ENCODE measurements at regions not wholly inside any gene's neighbourhood (a gene's known extent, or its start where the extent isn't known, plus 50 kb on each side); places are given as distances from the start of the nearest gene placed in this dataset.

- no peak for DNase-seq
Measured at GRCh38 chr2:147709655-147710054, 135.2 kb upstream of the ACVR2A start.

DNA sequence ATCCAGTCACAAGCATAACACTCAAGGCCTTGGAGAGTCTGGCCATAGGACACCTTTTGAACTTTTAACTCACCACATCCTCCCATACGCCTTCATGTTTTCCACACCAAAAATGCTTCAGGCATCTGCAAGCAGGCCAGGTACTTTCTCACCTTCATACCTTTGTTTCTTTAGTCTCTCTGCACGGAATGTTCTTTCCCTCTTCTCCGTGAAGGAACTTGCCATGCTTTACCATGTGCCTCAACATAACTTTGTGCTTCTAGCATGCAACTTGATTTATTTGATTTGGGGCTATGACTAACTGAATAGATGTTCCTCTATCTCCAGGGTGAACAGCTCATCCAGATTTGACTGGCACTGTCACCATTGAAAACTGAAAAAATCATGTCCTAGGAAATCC, 141.7 kb upstream of the ACVR2A start:
- DNase-seq, result no peak

- DNase-seq, result no peak
Measured at GRCh38 chr2:147698166-147698565, 146.7 kb upstream of the ACVR2A start.

- no peak for DNase-seq
Measured at GRCh38 chr2:147696426-147696825, 148.4 kb upstream of the ACVR2A start.

GRCh38 chr2:147689220-147689909, 155.5 kb upstream of the ACVR2A start:
- no peak for DNase-seq

GRCh38 chr2:147688242-147688641, 156.6 kb upstream of the ACVR2A start:
- no peak for DNase-seq

DNA sequence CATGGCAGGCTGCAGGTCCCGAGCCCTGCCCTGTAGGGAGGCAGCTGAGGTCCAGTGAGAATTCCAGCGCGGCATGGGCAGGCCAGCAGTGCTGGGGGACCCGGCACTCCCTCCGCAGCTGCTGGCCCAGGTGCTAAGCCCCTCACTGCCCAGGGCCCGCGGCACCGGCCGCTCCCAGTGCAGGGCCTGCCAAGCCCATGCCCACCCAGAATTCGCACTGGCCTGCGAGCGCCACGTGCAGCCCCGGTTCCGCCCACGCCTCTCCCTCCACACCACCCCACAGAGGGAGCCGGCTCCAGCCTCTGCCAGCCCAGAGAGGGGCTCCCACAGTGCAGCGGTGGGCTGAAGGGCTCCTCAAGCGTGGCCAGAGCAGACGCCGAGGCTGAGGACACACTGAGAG, 158.5 kb upstream of the ACVR2A start:
- no peak for DNase-seq

DNA sequence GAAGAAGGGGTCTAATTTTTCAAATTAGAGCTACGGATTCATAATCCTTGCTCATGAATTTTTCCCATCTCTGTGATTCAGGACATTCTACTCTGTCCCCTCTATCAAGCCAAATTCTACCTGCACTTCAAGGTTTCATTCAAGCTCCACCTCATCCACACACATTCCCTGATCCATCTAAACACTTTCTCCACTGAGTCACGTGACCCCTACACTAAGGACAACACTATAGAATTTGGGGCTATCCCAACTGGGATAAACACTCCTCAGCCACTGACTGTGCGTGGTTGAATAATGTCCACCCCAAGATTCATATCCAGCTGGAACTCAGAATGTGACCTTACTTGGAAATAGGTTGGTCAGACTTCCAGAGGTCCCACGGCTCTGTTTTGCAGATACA, 159.9 kb upstream of the ACVR2A start:
- DNase-seq, result no peak

DNA sequence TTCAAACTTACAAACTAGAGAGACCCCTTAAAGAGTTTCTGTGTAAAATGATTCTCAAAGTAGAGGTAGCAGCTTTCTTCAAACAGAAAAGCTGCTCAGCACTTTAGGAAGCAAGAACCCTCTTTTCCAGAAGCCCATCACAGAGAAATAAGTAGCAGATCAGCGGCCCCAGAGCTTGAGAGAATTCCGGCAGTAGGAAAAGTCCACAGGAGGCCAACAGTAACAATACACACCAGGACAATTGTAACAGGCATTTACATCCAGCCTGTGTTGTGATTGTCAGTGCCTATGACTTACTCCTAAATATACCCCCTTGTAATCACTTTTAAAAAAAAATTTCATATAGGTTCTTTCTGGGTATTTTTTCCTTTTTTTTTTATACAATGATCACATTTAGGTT, 161.4 kb upstream of the ACVR2A start:
- DNase-seq, result no peak

DNA sequence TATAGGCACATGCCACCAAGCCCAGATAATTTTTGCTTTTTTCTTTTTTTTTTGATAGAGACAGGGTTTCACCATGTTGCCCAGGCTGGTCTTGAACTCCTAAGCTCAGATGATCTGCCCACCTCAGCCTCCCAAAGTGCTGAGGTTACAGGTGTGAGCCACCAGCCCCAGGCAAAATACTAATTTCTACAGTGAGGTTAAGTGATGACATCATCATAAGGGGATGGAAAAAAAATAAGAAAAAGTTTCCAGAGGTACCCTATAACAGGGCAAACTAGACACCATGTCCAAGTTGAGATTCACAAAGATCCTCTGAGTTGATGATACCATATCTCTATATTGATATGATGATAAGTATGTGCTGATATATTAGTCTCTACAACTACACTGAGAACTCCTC, 163.7 kb upstream of the ACVR2A start:
- no peak for DNase-seq

GRCh38 chr2:147679955-147680531, 164.8 kb upstream of the ACVR2A start:
- DNase-seq, result no peak

- DNase-seq, result no peak
Measured at GRCh38 chr2:147679191-147679954, 165.5 kb upstream of the ACVR2A start.

DNA sequence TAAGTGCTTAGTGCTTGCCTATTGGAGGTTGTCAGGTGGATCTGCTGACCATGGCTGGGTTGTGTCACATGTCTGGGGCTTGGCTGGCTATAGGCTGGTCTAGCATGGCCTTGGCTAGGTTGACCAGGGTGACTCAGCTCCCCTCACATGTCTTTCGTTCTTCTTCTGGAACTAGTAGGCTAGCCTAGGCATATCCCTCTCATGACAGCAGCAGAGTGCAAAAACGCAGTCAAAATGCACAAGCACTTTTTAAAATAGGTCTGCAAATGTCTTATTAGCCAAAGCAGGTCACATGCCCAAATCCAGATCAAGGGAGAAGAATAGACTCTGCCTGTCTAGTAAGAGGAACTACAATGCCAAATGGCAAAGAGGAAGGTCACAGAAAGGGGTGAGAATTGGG, 179.7 kb upstream of the ACVR2A start:
- no peak for DNase-seq

DNA sequence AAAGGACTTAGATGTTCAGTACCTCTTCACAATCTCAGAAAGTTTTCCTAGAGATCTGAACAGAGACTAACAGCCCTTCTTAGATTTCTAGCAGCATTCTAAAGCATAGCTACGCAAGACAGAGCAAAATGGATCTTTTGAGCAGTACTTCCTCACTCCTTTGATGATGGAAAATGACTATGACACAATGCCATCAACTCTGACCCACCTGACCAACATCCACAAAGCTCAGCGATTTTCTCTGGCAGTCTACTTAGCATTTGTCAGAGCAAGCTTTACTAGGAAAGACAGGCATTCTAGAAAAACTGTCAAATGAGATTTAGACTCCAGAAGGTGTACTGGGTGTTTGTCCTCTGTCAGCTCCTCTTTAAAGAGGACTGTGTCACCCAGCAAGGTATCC, 180.9 kb upstream of the ACVR2A start:
- DNase-seq, result no peak

- no peak for DNase-seq
Measured at GRCh38 chr2:147663153-147663961, 181.5 kb upstream of the ACVR2A start.

GRCh38 chr2:147662221-147662620, 182.6 kb upstream of the ACVR2A start:
- DNase-seq, result no peak

- DNase-seq, result no peak
Measured at GRCh38 chr2:147660680-147661079, 184.1 kb upstream of the ACVR2A start.

DNA sequence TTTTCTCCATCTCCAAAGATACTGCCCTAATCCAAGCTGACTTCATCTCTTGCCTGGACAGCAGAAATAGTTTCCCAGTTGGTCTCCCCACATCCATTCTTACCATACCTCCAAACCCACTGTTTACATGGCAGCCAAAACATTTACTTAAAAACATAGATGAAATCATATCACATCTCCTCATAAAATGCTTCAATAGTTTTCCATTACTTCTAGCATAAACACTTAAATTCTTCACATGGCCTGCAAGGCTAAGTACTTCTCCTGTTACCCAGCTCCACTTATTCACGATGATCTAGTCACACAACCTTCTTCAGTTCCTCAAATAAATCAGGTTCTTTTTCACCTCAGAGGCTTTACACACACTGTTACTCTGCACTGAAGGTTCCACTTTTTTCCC, 185.8 kb upstream of the ACVR2A start:
- DNase-seq, result no peak

DNA sequence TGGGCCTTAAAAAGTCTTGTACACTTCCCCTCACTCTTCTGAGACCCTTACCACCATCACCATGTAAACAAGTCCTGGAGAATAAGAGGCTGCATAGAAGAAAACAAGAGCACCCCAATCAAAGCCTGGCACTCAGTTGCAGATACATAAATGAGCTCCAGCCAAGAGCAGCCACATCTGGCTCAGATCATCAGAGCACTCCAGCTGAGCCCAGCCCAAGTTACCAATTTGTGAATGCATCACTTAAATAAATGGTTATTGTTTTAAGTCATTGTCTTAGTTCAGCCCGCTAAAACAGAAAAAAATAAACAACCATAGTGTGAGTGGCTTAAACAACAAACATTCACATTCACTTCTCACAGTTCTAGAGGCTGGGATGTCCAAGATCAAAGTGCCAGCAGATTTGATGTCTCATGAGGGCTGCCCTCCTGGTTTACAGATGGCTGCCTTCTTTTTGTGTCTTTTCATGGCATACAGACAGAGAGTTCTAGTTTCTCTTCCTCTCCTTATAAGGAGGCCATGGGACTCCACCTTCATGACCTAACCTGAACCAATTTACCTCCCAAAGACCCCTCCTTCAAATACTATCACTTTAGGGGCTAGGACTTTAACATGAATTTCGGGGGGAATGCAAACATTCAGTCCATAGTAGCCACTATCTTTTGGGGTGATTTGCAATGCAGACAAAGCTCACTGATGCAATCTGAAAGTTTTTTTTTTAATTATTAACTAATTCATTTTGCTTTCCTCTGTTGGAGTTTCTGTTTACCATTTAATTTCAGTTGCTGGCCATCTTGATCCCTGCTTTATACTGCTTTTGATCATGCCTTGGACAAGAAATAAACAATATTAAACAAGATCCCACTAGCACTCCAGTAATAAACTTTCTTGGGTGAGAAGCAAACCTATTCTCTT, 187.5 kb upstream of the ACVR2A start:
- DNase-seq, result no peak

GRCh38 chr2:147649998-147650397, 194.8 kb upstream of the ACVR2A start:
- DNase-seq, result no peak

DNA sequence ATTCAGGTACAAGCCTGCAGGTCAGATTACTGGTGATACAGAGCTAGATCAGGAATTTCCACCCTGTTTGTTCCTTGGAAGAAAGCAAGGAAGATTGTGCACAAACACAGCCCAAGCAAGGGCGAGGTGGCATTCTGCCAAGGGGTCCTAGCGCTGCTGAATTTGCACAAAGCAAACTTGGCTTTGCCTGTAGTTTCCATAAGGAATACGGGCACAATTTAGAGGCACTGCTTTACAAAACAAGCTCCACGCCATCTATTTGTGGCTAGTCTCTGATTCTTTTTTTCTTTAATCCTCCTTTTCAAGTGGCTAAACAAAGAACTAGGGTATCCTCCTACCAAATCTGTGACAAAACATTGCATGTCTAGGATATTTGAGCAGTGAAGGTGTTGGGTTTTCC, 195.5 kb upstream of the ACVR2A start:
- no peak for DNase-seq

- DNase-seq, result no peak
Measured at GRCh38 chr2:147648471-147648870, 196.4 kb upstream of the ACVR2A start.

Data from SHP77 treated with DMSO at 0.1 percent for 48 hours (cell line).